ENCODE measurements at regions not wholly inside any gene's neighbourhood (a gene's known extent, or its start where the extent isn't known, plus 50 kb on each side); places are given as distances from the start of the nearest gene placed in this dataset.

- DNase-seq: no peak
- Mint-ChIP-seq H3K27ac (no peak overlapping the region), H3K4me3 (no peak overlapping the region), H3K27me3 (ENCODE audit: insufficient read depth) (peaks cover 4% of the 10 kb centered on the region), H3K36me3 (ENCODE audit: low read depth) (no peaks in the 10 kb centered on the region), H3K9me3 (no peaks in the 10 kb centered on the region), H3K4me1 (no peaks in the 10 kb centered on the region)
- no peak overlapping the region for H3K4me3 ChIP-seq (ENCODE audit: low read length)
- no peaks in the 10 kb centered on the region for H3K4me1 ChIP-seq (ENCODE audit: control insufficient read depth, insufficient read depth, low read length)
- H3K27me3 ChIP-seq (ENCODE audit: control insufficient read depth, insufficient read depth, low read length, poor library complexity, severe bottlenecking): no peaks in the 10 kb centered on the region
- 83 to 93% methylated on average over 5 to 7 of the region's 7 CpGs for WGBS, 2 experiments (ENCODE audit: insufficient coverage in 1 of 2, insufficient read length in 1 of 2)
- H3K27ac ChIP-seq (ENCODE audit: low read depth, low read length): no peak overlapping the region
- H3K9ac ChIP-seq (ENCODE audit: extremely low read depth, low read length, poor library complexity, severe bottlenecking): no peak overlapping the region
- TF ChIP-seq, protein P1, sequence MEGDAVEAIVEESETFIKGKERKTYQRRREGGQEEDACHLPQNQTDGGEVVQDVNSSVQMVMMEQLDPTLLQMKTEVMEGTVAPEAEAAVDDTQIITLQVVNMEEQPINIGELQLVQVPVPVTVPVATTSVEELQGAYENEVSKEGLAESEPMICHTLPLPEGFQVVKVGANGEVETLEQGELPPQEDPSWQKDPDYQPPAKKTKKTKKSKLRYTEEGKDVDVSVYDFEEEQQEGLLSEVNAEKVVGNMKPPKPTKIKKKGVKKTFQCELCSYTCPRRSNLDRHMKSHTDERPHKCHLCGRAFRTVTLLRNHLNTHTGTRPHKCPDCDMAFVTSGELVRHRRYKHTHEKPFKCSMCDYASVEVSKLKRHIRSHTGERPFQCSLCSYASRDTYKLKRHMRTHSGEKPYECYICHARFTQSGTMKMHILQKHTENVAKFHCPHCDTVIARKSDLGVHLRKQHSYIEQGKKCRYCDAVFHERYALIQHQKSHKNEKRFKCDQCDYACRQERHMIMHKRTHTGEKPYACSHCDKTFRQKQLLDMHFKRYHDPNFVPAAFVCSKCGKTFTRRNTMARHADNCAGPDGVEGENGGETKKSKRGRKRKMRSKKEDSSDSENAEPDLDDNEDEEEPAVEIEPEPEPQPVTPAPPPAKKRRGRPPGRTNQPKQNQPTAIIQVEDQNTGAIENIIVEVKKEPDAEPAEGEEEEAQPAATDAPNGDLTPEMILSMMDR (conservative IDR thresholded peaks at IDR 0.05): no peak
- no peaks in the 10 kb centered on the region for H3K9me3 ChIP-seq (ENCODE audit: control insufficient read depth, low read length)
- no peaks in the 10 kb centered on the region for H3K36me3 ChIP-seq (ENCODE audit: control insufficient read depth, insufficient read depth, low read length)
Observed at GRCh38 chr20:58088625-58089024, 139.8 kb downstream of the ANKRD60 start.

DNA sequence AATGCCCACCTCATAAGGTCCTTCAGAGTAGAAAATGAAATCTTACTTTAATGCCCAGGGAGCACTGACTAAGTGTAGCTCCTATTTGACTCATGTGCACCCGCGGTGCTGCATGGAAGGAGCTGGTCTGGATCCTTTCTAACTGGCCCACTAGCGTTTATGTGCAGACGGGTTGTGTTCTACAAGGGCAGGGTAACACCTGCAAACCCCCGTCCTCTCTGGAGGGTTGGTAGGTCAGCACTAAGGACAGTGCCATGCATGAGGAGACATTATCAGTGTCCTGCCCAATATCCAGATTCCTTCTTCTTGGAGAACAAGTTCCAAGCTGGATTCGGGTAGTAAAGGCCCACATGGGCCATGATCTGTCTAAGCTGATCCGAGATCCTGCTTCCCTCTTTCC lies 140.3 kb downstream of the ANKRD60 start:
- no peak overlapping the region for H3K27ac ChIP-seq (ENCODE audit: low read depth, low read length)
- TF ChIP-seq, protein P1 (conservative IDR thresholded peaks at IDR 0.05): no peak
- H3K27ac Mint-ChIP-seq: no peak overlapping the region
- 92 to 98% methylated on average over 6 to 7 of the region's 7 CpGs for WGBS, 2 experiments (ENCODE audit: insufficient coverage in 1 of 2, insufficient read length in 1 of 2)
- H3K27me3 Mint-ChIP-seq (ENCODE audit: insufficient read depth): peaks cover 4% of the 10 kb centered on the region
- no peaks in the 10 kb centered on the region for H3K9me3 ChIP-seq (ENCODE audit: control insufficient read depth, low read length)
- no peak overlapping the region for H3K4me3 ChIP-seq (ENCODE audit: low read length)
- H3K4me1 Mint-ChIP-seq: no peaks in the 10 kb centered on the region
- DNase-seq: peak; percentile 36
- H3K9me3 Mint-ChIP-seq: no peaks in the 10 kb centered on the region
- no peaks in the 10 kb centered on the region for H3K36me3 Mint-ChIP-seq (ENCODE audit: low read depth)
- H3K4me1 ChIP-seq (ENCODE audit: control insufficient read depth, insufficient read depth, low read length): no peaks in the 10 kb centered on the region
- H3K9ac ChIP-seq (ENCODE audit: extremely low read depth, low read length, poor library complexity, severe bottlenecking): no peak overlapping the region
- H3K4me3 Mint-ChIP-seq: no peak overlapping the region
- H3K27me3 ChIP-seq (ENCODE audit: control insufficient read depth, insufficient read depth, low read length, poor library complexity, severe bottlenecking): no peaks in the 10 kb centered on the region
- no peaks in the 10 kb centered on the region for H3K36me3 ChIP-seq (ENCODE audit: control insufficient read depth, insufficient read depth, low read length)

- Mint-ChIP-seq H3K9me3 (no peaks in the 10 kb centered on the region), H3K4me1 (no peaks in the 10 kb centered on the region), H3K36me3 (ENCODE audit: low read depth) (no peaks in the 10 kb centered on the region), H3K27me3 (ENCODE audit: insufficient read depth) (peaks cover 4% of the 10 kb centered on the region), H3K27ac (no peak overlapping the region), H3K4me3 (no peak overlapping the region)
- Histone ChIP-seq H3K27ac (ENCODE audit: low read depth, low read length) (no peak overlapping the region), H3K9me3 (ENCODE audit: control insufficient read depth, low read length) (no peaks in the 10 kb centered on the region), H3K9ac (ENCODE audit: extremely low read depth, low read length, poor library complexity, severe bottlenecking) (no peak overlapping the region), H3K27me3 (ENCODE audit: control insufficient read depth, insufficient read depth, low read length, poor library complexity, severe bottlenecking) (no peaks in the 10 kb centered on the region), H3K36me3 (ENCODE audit: control insufficient read depth, insufficient read depth, low read length) (no peaks in the 10 kb centered on the region), H3K4me3 (ENCODE audit: low read length) (no peak overlapping the region), H3K4me1 (ENCODE audit: control insufficient read depth, insufficient read depth, low read length) (no peaks in the 10 kb centered on the region)
- WGBS, 2 experiments (ENCODE audit: insufficient coverage in 1 of 2, insufficient read length in 1 of 2): 62 to 69% methylated on average over 3 to 4 of the region's 4 CpGs
- no peak for DNase-seq
- TF ChIP-seq, protein P1 (conservative IDR thresholded peaks at IDR 0.05): peak; percentile 15
Observed at GRCh38 chr20:58087562-58087858, 140.9 kb downstream of the ANKRD60 start.

Measured in endodermal cell (in vitro differentiated cells).